Activated CD4-positive, CD25-positive, alpha-beta regulatory T cell treated with anti-CD3 and anti-CD28 coated beads, Interleukin-2, amount 50 U/mL, for 16 hours (primary cell): ENCODE measurements at regions not wholly inside any gene's neighbourhood (a gene's known extent, or its start where the extent isn't known, plus 50 kb on each side); places are given as distances from the start of the nearest gene placed in this dataset.

Experiments
- DNase-seq: peaks from one replicate; pipeline ENCODE4 v3.0.0-alpha.2; 2020; ENCODE audit warnings: low read depth, low spot score

DNA sequence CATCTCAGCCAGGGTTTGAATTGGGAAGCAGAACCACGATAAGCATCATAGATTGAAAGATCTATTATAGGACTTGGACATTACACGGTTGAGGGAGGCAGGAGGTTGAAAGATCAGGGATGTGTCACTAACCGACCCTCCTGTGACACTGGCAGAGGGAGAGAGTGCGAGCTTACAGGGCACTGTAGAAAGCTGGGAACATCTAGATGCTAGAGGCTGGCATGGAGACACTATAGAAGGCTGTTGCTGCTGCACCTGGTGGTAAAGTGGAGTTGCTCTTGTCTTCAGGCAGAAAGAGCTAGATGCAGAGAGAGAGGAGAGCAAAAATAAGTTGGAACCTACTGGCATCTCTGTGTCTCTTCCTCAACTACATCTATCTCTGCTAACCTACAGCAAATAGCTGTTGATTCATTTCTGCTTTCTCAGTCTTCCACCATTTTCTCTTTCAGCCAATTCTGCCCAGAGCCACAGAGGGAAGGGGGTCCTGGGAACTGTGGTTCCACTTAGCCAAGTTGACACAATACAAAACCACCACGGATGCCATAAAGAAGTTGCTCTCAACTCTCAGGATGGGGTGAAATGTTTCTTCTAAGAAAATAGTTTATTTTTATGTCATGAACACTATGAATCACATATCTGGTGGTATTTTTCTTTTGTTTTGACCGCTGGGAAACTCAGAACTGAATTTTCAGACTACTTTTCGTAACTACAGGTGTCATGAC, 155.9 kb downstream of the ZNF281 start:
- no peak for DNase-seq

DNA sequence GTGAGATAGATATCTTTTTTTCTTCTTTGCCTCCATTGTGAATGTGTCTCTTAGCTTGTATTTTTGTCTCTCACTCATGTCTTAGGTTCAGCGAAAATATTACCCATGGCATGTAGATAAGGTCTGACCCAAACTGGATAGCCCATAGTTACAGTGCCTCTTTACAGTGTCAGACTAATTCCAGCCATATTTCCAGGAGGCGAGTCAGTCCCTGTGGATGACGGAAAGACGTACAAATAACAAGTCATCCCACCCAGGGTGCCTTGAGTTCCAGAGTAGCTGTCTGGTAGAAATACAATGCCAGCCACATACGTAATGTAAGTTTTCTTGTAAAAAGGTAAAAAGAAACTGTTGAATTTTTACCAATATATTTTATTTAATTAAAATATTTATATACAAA, 157.3 kb downstream of the ZNF281 start:
- no peak for DNase-seq

DNA sequence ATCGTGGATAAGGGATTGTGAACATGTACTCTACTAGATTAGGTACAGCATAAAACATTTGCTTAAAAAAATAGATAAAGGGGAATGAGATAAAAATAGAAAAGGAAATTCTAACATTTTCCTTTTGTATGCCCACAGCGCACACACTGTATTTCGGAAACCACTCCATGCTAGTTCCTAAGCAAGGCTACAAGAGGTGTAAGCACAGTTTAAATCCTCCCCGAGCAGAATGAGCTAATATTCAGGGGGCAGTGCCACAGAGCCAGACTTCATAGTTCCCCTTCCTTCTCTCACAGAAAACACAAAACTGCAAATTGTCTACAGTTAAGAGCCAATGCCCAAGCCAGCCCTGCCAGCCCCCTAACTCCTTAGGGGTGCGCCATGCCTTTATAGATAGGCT, 159.4 kb downstream of the ZNF281 start:
- no peak for DNase-seq

DNA sequence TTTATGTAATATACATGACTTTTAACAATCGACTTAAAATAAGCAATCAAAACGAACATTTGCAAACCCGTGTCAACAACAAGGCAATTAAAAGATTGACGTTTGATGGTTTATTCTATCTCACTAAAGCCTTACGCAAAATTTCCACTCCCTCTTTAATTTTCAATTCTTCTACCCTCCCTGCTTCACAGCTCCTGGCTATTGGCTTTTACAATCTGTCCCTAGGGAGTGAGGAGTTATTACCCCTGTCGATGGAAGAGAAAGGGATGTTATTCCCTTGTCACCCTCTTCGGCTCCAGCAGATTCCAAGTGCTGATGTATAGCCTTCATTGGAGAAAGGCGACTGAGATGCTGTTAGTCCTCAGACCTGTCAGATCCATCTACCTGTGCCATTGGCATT, 161.3 kb downstream of the ZNF281 start:
- no peak for DNase-seq

DNA sequence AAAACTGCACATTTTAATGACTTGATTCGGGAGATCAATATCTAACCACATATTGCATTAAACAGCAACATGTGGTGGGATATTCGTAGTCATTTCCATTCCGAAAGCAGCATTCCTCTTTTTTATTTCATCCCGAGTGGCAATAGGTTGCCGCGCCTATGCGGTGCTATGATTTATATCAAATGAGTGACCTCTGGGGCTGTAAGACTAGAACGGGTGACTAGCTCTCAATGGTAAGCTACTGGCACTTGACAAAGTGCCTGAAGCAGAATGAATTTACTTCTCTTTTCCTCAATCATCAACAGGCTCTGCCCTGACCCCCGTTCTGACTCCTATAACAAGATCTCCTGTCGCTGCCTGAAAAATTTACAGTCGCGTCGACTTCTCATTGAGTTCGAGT, 162.3 kb downstream of the ZNF281 start:
- DNase-seq: no peak

DNA sequence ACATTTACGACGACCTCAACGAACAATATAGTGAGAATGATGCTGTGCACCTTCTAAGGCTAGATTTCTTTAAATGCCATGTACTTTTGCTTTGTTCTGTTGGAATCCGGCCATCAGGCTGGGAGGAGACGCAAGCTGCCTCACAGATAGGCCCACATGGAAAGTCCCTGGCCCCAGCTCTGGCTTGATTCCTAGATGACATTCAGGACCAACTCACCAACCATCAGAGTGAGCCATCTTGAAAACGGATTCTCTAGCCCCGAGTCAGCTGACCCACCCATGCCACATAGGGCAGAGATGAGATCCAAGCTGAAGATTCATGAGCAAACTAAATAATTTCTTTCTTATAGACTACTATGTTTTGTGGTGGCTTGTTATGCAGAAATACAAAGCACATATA, 164.4 kb downstream of the ZNF281 start:
- no peak for DNase-seq

DNA sequence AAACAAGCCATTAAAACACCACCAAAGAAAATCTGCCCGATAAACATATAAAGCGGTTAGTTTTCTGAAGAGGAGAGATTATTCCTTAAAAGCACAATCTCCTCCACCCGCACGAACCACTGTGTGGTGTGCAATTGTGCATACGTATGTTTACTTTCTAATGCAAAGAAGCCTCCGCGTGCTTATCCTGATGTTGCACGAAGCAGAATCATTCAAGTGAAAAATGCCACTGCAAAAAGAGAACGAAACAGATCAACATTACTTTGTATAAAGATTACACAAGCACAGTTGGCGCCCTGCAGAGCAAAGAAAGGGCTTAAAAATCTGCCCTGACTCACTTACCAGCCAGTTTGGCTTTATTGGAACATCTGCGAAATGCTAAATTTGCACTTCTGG, 166.8 kb downstream of the ZNF281 start:
- no peak for DNase-seq

DNA sequence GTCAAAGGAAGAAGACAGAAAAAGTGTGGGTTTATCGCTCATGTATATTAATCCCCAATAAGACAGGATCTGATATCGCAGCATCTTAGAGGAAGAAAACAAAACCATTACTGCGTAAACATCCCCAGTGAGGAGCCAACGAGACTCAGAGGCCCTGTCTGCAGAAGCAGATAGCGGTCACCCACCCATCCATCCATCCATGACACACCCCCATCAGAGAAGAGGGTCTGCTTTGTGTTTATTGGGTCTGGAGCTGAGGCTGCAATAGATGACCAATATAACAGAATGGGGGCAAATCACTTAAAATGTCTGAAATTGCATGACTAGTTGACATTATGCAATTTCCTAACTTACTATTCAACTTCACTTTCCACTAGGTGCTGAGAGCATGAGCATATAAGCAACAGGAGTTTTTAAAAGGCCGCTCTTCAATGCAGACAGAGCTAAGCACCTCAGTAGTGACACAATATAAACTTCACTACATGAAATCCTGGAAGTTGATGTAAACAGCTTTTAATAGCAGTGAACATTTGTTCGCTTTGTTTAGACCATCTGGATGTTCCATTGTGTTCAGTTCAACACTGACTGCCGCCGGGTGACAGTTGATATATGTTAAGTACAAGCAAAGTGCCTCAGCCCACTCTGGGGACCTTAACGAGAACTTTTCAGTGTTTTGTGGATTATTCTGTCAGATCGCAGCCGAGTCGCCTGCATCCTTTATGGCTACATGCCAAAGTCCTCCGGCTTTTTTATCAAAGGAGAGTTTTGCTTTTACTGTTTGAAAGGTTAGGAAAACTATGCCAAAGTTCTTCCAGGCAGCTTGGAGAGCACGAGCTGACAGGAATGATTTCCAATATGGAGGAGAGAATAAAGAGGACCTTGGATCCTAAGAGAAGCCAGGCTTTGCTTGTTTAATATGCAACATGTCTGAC, 167.5 kb downstream of the ZNF281 start:
- DNase-seq: no peak

DNA sequence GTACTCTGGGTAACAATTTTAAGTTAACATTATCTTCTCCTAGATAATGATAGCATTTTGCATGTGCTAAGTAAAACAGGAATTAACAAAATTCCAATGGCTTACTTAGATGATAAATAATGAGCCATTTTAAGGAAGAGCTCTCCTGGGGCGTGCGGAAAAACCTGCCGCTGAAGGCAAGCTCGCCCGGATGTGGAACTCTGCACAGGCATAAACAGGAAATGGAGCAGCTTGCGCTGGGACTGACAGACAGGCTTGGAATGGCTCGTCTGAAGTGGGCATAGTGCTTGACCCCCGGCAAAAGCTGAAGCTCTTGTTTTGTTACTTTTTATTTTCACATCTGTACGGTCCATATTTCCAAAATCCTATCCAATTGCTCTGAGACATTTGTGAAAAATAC, 169.2 kb downstream of the ZNF281 start:
- no peak for DNase-seq

DNA sequence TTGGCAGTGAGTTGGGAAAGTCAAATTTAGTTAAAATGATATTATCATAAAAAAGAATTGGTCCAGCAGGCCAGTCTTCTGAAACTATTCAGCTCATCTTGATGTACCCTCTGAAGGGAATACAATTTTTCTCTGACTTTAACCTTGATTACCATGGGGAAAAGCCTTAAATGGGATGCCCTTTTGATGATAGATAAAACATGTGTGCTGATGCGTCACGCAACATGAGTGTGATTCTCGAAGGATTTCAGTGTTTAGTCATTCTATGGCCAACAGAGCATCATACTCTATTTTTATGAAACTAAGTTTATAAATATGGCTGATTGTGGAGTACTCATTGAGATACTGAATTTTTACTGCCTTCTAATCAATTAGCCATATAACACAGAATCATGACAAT, 171.5 kb downstream of the ZNF281 start:
- no peak for DNase-seq

DNA sequence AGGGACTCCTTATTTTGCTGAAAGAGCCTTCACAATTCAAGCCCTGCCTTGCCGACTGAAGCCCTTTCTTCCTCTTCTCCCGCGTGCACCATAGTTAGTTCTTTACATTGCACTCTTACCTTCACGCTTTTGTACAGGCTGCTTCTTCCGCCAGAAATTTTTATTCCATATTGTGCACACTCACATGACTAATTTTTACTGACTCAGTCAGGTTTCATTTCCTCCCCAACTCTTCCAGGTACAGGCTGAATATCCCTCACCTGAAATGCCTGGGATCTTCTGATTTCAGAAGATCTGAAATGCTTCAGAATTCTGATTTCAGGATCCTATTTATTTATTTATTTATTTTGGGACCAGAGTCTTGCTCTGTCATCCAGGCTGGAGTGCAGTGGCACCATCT, 172.8 kb downstream of the ZNF281 start:
- no peak for DNase-seq

DNA sequence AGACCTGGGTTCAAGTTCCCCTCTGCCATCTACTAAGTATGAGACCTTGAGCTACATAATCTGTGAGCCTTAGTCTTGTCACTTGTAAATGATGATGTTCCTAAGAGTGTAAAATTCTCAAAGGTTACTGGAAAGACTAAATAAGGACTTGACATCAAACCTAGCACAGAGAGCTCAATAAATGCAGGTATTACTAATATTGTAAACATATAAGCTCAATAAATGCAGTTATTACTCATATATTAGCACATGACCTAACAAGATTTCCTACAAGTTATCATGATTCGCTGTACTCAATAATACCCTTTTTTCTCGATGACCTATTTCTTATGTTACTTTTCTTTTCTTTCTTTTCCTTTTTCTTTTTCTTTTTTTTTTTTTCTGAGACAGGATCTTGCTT, 174.9 kb downstream of the ZNF281 start:
- no peak for DNase-seq

DNA sequence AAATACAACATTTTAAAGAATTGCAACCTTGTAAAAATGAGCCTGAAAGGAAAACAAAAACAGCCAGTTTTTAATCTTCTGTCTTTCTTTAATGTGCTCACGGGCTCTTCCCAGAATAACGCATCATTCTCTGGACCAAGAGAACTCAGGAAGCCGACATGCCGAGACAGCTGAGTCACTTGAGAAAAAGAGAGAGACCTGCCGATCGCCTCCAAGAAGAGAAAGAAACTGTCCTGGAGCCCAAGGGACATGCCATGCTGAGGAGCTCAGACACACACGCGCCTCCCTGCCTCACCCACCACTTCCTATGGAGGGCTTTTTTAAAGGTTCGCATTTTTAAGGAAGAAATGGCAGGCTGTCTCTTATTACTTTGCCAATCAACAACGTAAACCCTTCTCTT, 176.4 kb downstream of the ZNF281 start:
- DNase-seq: no peak

DNA sequence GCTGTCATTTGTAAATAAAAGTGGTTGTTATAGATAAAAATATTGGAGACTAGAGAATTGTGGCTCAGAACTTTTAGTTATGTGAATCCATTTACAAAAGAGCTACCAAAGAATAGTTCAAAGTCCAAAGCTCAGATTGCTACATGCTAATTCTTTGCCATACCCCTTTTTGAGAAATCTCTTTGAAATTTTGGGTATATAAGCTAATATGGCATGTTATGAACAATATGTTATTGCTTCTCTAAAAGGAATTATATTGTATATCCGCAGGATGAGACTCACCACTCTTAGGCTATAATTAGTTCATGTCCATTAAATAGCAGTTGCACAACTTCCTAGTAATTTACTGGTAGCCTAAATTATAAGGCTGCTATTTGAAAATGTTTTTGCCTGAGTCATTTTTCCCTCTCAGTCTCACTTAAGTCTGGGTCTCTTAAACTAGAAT, 178.0 kb downstream of the ZNF281 start:
- no peak for DNase-seq

DNA sequence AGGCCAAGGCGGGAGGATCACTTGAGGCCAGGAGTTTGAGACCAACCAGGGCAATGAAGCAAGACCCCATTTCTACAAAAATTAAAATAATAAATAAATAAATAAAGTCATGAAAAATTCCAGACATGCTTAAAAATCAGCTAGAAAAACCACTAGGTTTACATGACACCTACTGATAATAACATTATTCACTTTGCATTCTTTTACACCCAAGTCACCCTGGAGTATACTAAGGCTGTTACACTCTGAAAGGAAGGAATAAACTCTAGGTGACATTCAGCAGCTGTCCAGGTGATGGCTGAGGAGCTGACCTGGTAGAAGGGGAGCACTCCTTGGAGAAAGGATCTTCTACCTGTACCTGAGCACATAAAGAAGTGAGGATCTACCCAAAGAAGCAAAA, 179.2 kb downstream of the ZNF281 start:
- no peak for DNase-seq

DNA sequence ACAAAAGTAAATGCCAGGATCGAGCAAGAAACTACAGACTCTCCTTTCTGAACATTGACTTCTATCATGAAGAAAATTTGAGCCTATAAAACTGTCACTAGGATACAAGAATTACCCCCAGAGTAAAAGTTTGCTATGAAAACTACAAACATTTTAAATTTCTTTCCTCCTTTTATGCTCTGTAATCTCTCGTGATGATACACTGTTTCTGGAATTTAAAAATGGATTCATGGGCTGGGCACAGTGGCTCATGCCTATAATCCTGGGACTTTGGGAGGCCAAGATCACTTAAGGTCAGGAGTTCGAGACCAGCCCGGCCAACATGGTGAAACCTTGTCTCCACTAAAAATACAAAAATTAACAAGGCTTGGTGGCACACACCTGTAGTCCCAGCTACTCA, 181.3 kb downstream of the ZNF281 start:
- DNase-seq: no peak

DNA sequence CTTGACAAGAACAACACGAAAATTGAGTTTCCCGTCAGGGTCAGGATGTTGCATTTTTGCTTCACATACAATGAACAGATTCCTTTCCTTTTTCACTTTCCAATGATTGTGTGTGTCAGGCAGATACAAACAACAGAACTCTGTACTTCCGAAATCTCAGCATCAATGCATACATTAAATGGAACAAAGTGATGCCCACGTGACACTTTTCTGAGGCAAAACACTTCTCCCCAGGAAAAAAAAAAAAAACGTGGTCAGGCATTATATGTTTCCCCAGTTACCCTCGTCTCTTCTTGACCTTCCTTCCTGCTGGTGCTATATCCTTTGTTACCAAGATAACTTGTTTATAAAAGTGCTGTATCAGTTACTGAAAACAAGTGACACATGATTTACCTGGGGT, 181.8 kb downstream of the ZNF281 start:
- no peak for DNase-seq
